HCT116 (cell line): ENCODE measurements at regions not wholly inside any gene's neighbourhood (a gene's known extent, or its start where the extent isn't known, plus 50 kb on each side); places are given as distances from the start of the nearest gene placed in this dataset.

Source experiments
- ATAC-seq: fragments of 200-7000 bp; cut with Tn5 transposase; 2 replicates; pipeline ENCODE4 v1.9.1; 2020; ENCODE audit warnings: mild to moderate bottlenecking, moderate library complexity
- BruUV-seq: library from RNA; stranded (reverse); fragments of 400-500 nt; replicated peaks from 2 replicates; lab custom pipeline; 2021; lab: Mats Ljungman, UMichigan
- CTCF ChIA-PET: fragments of 300-600 bp; sonication (Branson Sonifier 250); formaldehyde crosslinking; loops from one replicate; lab custom pipeline; 2021; ENCODE audit warnings: antibody characterized with exemption; lab: Charles Lee
- POLR2A ChIA-PET: fragments of 300-600, 350-600 bp; sonication (Branson Sonifier 250); formaldehyde crosslinking; loops from one replicate; lab custom pipeline; 2021; ENCODE audit warnings: antibody characterized with exemption; lab: Charles Lee
- RAD21 ChIA-PET, 2 experiments: fragments of 300-600 bp; sonication (Branson Sonifier 250); formaldehyde crosslinking; loops; one replicate each; lab custom pipeline; 2023; ENCODE audit warnings: low total read pairs in 2 of 2; ENCODE audit not compliant: uncharacterized antibody in 2 of 2, unreplicated experiment in 2 of 2, low non-redundant PET in 1 of 2; lab: Charles Lee
- DNase-seq: peaks from one replicate; pipeline ENCODE4 v3.0.0-alpha.2; 2010; ENCODE audit warnings: low read depth, low spot score
- H2AFZ ChIP-seq: fragments of 200-600 bp; shearing (Covaris generic), sonication (generic); 2 replicates; pipeline ENCODE4 v1.6.1; 2017; ENCODE audit warnings: low read depth, mixed run types, mixed read lengths, antibody characterized with exemption, low read length; ENCODE audit not compliant: poor library complexity, severe bottlenecking
- H3K27ac ChIP-seq: 2 replicates; pipeline ENCODE4 v1.5.1; 2012; ENCODE audit warnings: low read depth, low read length
- H3K27me3 ChIP-seq: fragments of 200-600 bp; sonication (generic); 2 replicates; pipeline ENCODE4 v1.6.1; 2016; ENCODE audit warnings: mixed run types, low read length, mixed read lengths; ENCODE audit not compliant: insufficient read depth
- H3K36me3 ChIP-seq, 2 experiments: fragments of 200-500 bp in 1 of 2; fragments of 200-600 bp in 1 of 2; sonication (Bioruptor generic) in 1 of 2; sonication (generic) in 1 of 2; 2 replicates each; pipeline versions ENCODE4 v1.5.1 to v1.6.1; 2014 to 2016; ENCODE audit warnings: low read length in 2 of 2, inconsistent platforms in 1 of 2, mixed read lengths in 1 of 2, mixed run types in 1 of 2; ENCODE audit not compliant: insufficient read depth in 2 of 2, control insufficient read depth in 1 of 2
- H3K4me1 ChIP-seq, 2 experiments: fragments of 200-600 bp in 1 of 2; sonication (generic) in 1 of 2; 2 replicates each; pipeline versions ENCODE4 v1.5.1 to v1.6.1; 2012 to 2017; ENCODE audit warnings: low read length in 2 of 2, inconsistent platforms in 1 of 2, mild to moderate bottlenecking in 1 of 2, mixed read lengths in 1 of 2, mixed run types in 1 of 2, moderate library complexity in 1 of 2; ENCODE audit not compliant: insufficient read depth in 2 of 2, control insufficient read depth in 1 of 2
- H3K4me2 ChIP-seq: fragments of 200-600 bp; sonication (generic); 2 replicates; pipeline ENCODE4 v1.6.1; 2017; ENCODE audit warnings: mixed run types, low read length, mixed read lengths
- H3K4me3 ChIP-seq, 2 experiments: fragments of 200-600 bp in 1 of 2; sonication (generic) in 1 of 2; replicated peaks in 1 of 2; 2 replicates each; pipeline ENCODE4 v1.5.1; 2011 to 2016; ENCODE audit warnings: low read length in 2 of 2, control low read depth in 1 of 2, low read depth in 1 of 2, mild to moderate bottlenecking in 1 of 2, mixed read lengths in 1 of 2, mixed run types in 1 of 2
- H3K79me2 ChIP-seq: fragments of 200-600 bp; sonication (generic); 2 replicates; pipeline ENCODE4 v1.6.1; 2017; ENCODE audit warnings: mild to moderate bottlenecking, mixed run types, low read length, moderate library complexity, mixed read lengths; ENCODE audit not compliant: insufficient read depth
- H3K9ac ChIP-seq: fragments of 200-600 bp; sonication (generic); 2 replicates; pipeline ENCODE4 v1.6.1; 2016; ENCODE audit warnings: low read length, mixed read lengths
- H3K9me2 ChIP-seq: fragments of 200-600 bp; sonication (generic), shearing (Covaris generic); 2 replicates; pipeline ENCODE4 v1.6.1; 2017; ENCODE audit warnings: mixed run types, mild to moderate bottlenecking, moderate library complexity; ENCODE audit not compliant: insufficient read depth
- H3K9me3 ChIP-seq, 2 experiments: fragments of 200-500 bp in 1 of 2; fragments of 200-600 bp in 1 of 2; sonication (Bioruptor generic) in 1 of 2; sonication (generic) in 1 of 2; 2 replicates each; pipeline ENCODE4 v1.6.1; 2014 to 2017; ENCODE audit warnings: low read length in 2 of 2, mixed read lengths in 2 of 2, inconsistent platforms in 1 of 2, low read depth in 1 of 2, mild to moderate bottlenecking in 1 of 2, mixed run types in 1 of 2, moderate library complexity in 1 of 2; ENCODE audit not compliant: control insufficient read depth in 1 of 2, insufficient read depth in 1 of 2
- H4K20me1 ChIP-seq: fragments of 200-600 bp; sonication (generic), shearing (Covaris generic); 2 replicates; pipeline ENCODE4 v1.6.1; 2017; ENCODE audit warnings: mixed run types, mild to moderate bottlenecking, moderate library complexity; ENCODE audit not compliant: insufficient read depth
- CBX3 ChIP-seq: IDR thresholded peaks from 2 replicates; pipeline ENCODE4 v1.6.1; 2012; ENCODE audit warnings: low read depth
- CEBPB ChIP-seq: IDR thresholded peaks from 2 replicates; pipeline ENCODE4 v1.6.1; 2012; ENCODE audit warnings: low read depth
- EGR1 ChIP-seq: IDR thresholded peaks from 2 replicates; pipeline ENCODE4 v1.6.1; 2012; ENCODE audit warnings: low read depth
- ELF1 ChIP-seq: IDR thresholded peaks from 2 replicates; pipeline ENCODE4 v1.6.1; 2012; ENCODE audit warnings: low read depth, borderline replicate concordance
- EZH2phosphoT487 ChIP-seq: fragments of 200-600 bp; IDR thresholded peaks from 2 replicates; pipeline ENCODE4 v1.6.1; 2018; ENCODE audit warnings: antibody characterized with exemption, borderline replicate concordance
- POLR2A ChIP-seq: IDR thresholded peaks from 2 replicates; pipeline ENCODE4 v1.7.0; 2011; ENCODE audit warnings: borderline replicate concordance; ENCODE audit not compliant: insufficient read depth, insufficient read length; ENCODE audit errors: extremely low read depth
- POLR2AphosphoS5 ChIP-seq: IDR thresholded peaks from 2 replicates; pipeline ENCODE4 v1.6.1; 2011; ENCODE audit warnings: mild to moderate bottlenecking, low read depth, low read length, moderate library complexity
- RAD21 ChIP-seq: IDR thresholded peaks from 2 replicates; pipeline ENCODE4 v1.6.1; 2012; ENCODE audit warnings: low read depth, mild to moderate bottlenecking
- SIN3A ChIP-seq: IDR thresholded peaks from 2 replicates; pipeline ENCODE4 v1.6.1; 2012; ENCODE audit warnings: low read depth
- SRF ChIP-seq: IDR thresholded peaks from 2 replicates; pipeline ENCODE4 v1.6.1; 2012; ENCODE audit warnings: low read depth
- TCF7L2 ChIP-seq: IDR thresholded peaks from 2 replicates; pipeline ENCODE4 v1.7.0; 2011; ENCODE audit warnings: borderline replicate concordance, inconsistent platforms; ENCODE audit not compliant: insufficient read depth, insufficient read length; ENCODE audit errors: extremely low read depth
- YY1 ChIP-seq: IDR thresholded peaks from 2 replicates; pipeline ENCODE4 v1.6.1; 2011; ENCODE audit warnings: low read length, low read depth, moderate library complexity, mild to moderate bottlenecking; ENCODE audit not compliant: insufficient replicate concordance; ENCODE audit errors: extremely low read depth
- ZFX ChIP-seq: fragments of 450-650 bp; IDR thresholded peaks from 2 replicates; pipeline ENCODE4 v1.6.1; 2017
- ZNF274 ChIP-seq: fragments of 200-500 bp; sonication (Bioruptor generic); IDR thresholded peaks from 2 replicates; pipeline ENCODE4 v1.6.1; 2014; ENCODE audit warnings: mild to moderate bottlenecking, low read depth, low read length, inconsistent platforms
- intact Hi-C: fragments of 100-400 bp; cut with micrococcal nuclease; formaldehyde crosslinking; loops from 2 replicates; pipeline ENCODE4 v1.10.0; 2022
- TF ChIP-seq, protein P1 (sequence below), 3 experiments: fragments of 200-600 bp in 1 of 3; sonication (generic) in 1 of 3; IDR thresholded peaks in 2 of 3; conservative IDR thresholded peaks in 1 of 3; 2 replicates each; pipeline ENCODE4 v1.5.1; 2012 to 2017; ENCODE audit warnings: low read depth in 2 of 3, low read length in 2 of 3, antibody characterized with exemption in 1 of 3, borderline replicate concordance in 1 of 3, control low read depth in 1 of 3, mild to moderate bottlenecking in 1 of 3, mixed read lengths in 1 of 3, mixed run types in 1 of 3, moderate library complexity in 1 of 3; ENCODE audit not compliant: insufficient read depth in 1 of 3
- TF ChIP-seq, protein P2 (sequence below): IDR thresholded peaks from 2 replicates; pipeline ENCODE4 v1.6.1; 2012
- TF ChIP-seq, protein P3 (sequence below): IDR thresholded peaks from 2 replicates; pipeline ENCODE4 v1.6.1; 2012; ENCODE audit warnings: low read depth
- TF ChIP-seq, protein P4 (sequence below): IDR thresholded peaks from 2 replicates; pipeline ENCODE4 v1.6.1; 2011; ENCODE audit warnings: mild to moderate bottlenecking, low read length, moderate library complexity; ENCODE audit not compliant: insufficient replicate concordance; ENCODE audit errors: extremely low read depth
- TF ChIP-seq, protein P5 (sequence below): IDR thresholded peaks from 2 replicates; pipeline ENCODE4 v1.6.1; 2012

DNA sequence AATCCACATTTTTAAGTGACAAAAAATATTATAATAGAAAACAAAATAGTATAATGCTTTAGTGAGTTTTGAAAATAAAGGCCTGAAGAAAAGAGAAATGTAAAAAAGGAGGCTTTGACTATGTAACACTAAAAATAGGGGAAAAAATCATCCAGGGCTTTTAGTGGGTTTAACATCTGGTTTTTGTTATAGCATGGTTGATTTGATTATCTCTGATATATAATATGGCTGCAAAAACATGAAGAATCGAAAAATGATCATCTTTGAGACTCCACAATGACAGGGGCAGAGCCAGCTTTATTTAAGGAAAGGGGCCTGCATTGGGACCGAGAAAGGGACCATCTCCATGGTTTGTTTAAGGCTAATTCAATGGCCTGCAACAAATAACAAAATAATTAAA lies 393.8 kb downstream of the PLK2 start:
- no peak for TF ChIP-seq TCF7L2
- TF ChIP-seq POLR2A, result no peak
- no peak for TF ChIP-seq ZFX
- TF ChIP-seq EGR1, result no peak
- TF ChIP-seq ZNF274, result no peak
- no peak for TF ChIP-seq CEBPB
- no peak for TF ChIP-seq SRF
- TF ChIP-seq SIN3A, result no peak
- TF ChIP-seq, protein P1, sequence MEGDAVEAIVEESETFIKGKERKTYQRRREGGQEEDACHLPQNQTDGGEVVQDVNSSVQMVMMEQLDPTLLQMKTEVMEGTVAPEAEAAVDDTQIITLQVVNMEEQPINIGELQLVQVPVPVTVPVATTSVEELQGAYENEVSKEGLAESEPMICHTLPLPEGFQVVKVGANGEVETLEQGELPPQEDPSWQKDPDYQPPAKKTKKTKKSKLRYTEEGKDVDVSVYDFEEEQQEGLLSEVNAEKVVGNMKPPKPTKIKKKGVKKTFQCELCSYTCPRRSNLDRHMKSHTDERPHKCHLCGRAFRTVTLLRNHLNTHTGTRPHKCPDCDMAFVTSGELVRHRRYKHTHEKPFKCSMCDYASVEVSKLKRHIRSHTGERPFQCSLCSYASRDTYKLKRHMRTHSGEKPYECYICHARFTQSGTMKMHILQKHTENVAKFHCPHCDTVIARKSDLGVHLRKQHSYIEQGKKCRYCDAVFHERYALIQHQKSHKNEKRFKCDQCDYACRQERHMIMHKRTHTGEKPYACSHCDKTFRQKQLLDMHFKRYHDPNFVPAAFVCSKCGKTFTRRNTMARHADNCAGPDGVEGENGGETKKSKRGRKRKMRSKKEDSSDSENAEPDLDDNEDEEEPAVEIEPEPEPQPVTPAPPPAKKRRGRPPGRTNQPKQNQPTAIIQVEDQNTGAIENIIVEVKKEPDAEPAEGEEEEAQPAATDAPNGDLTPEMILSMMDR (IDR thresholded peaks at IDR 0.05 in 2 of 3, conservative IDR thresholded peaks at IDR 0.05 in 1 of 3; ENCODE audit: borderline replicate concordance in 1 of 3, insufficient read depth in 1 of 3, low read depth in 2 of 3, low read length in 2 of 3), result no peak
- TF ChIP-seq, protein P2, sequence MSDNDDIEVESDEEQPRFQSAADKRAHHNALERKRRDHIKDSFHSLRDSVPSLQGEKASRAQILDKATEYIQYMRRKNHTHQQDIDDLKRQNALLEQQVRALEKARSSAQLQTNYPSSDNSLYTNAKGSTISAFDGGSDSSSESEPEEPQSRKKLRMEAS, result no peak
- TF ChIP-seq ELF1, result no peak
- TF ChIP-seq, protein P3, sequence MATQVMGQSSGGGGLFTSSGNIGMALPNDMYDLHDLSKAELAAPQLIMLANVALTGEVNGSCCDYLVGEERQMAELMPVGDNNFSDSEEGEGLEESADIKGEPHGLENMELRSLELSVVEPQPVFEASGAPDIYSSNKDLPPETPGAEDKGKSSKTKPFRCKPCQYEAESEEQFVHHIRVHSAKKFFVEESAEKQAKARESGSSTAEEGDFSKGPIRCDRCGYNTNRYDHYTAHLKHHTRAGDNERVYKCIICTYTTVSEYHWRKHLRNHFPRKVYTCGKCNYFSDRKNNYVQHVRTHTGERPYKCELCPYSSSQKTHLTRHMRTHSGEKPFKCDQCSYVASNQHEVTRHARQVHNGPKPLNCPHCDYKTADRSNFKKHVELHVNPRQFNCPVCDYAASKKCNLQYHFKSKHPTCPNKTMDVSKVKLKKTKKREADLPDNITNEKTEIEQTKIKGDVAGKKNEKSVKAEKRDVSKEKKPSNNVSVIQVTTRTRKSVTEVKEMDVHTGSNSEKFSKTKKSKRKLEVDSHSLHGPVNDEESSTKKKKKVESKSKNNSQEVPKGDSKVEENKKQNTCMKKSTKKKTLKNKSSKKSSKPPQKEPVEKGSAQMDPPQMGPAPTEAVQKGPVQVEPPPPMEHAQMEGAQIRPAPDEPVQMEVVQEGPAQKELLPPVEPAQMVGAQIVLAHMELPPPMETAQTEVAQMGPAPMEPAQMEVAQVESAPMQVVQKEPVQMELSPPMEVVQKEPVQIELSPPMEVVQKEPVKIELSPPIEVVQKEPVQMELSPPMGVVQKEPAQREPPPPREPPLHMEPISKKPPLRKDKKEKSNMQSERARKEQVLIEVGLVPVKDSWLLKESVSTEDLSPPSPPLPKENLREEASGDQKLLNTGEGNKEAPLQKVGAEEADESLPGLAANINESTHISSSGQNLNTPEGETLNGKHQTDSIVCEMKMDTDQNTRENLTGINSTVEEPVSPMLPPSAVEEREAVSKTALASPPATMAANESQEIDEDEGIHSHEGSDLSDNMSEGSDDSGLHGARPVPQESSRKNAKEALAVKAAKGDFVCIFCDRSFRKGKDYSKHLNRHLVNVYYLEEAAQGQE, result no peak
- TF ChIP-seq YY1, result no peak
- no peak for TF ChIP-seq POLR2AphosphoS5
- TF ChIP-seq CBX3, result no peak
- no peak for TF ChIP-seq EZH2phosphoT487
- TF ChIP-seq, protein P4, sequence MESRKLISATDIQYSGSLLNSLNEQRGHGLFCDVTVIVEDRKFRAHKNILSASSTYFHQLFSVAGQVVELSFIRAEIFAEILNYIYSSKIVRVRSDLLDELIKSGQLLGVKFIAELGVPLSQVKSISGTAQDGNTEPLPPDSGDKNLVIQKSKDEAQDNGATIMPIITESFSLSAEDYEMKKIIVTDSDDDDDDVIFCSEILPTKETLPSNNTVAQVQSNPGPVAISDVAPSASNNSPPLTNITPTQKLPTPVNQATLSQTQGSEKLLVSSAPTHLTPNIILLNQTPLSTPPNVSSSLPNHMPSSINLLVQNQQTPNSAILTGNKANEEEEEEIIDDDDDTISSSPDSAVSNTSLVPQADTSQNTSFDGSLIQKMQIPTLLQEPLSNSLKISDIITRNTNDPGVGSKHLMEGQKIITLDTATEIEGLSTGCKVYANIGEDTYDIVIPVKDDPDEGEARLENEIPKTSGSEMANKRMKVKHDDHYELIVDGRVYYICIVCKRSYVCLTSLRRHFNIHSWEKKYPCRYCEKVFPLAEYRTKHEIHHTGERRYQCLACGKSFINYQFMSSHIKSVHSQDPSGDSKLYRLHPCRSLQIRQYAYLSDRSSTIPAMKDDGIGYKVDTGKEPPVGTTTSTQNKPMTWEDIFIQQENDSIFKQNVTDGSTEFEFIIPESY, result no peak
- TF ChIP-seq, protein P5, sequence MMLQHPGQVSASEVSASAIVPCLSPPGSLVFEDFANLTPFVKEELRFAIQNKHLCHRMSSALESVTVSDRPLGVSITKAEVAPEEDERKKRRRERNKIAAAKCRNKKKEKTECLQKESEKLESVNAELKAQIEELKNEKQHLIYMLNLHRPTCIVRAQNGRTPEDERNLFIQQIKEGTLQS, result no peak
- TF ChIP-seq RAD21, result no peak
- Histone ChIP-seq H3K79me2 (no peaks in the 10 kb centered on the region), H3K9me3 (no peaks in the 10 kb centered on the region), H3K9me2 (no peaks in the 10 kb centered on the region), H3K4me3 (no peak overlapping the region), H3K4me2 (no peak overlapping the region), H4K20me1 (no peaks in the 10 kb centered on the region), H2AFZ (no peak overlapping the region), H3K27me3 (no peaks in the 10 kb centered on the region), H3K27ac (no peak overlapping the region), H3K36me3 (no peaks in the 10 kb centered on the region), H3K9ac (no peak overlapping the region), H3K4me1 (no peaks in the 10 kb centered on the region)
- no peak for ATAC-seq
- ChIA-PET CTCF (no interaction called here), POLR2A (no interaction called here), RAD21 (no interaction called here)
- DNase-seq, result no peak
- no TSS peak for BruUV-seq
- intact Hi-C loops, result no loop called here
